BLaER1 (cell line): ENCODE measurements at regions not wholly inside any gene's neighbourhood (a gene's known extent, or its start where the extent isn't known, plus 50 kb on each side); places are given as distances from the start of the nearest gene placed in this dataset.
"Not testable (repeated sequence)": the region's sequence is repeated elsewhere in the genome, so short reads cannot be mapped to it uniquely, and the experiment has no call there.

ENCODE experiments used
- H3K27ac ChIP-seq: shearing (Covaris generic); formaldehyde crosslinking; 2 replicates; pipeline ENCODE4 v1.8.1; 2022
- H3K27me3 ChIP-seq: shearing (Covaris generic); formaldehyde crosslinking; 2 replicates; pipeline ENCODE4 v1.8.1; 2022
- H3K36me3 ChIP-seq: shearing (Covaris generic); formaldehyde crosslinking; 2 replicates; pipeline ENCODE4 v1.8.1; 2022
- H3K4me1 ChIP-seq: shearing (Covaris generic); formaldehyde crosslinking; 2 replicates; pipeline ENCODE4 v1.8.1; 2022
- H3K4me2 ChIP-seq: shearing (Covaris generic); formaldehyde crosslinking; 2 replicates; pipeline ENCODE4 v1.8.1; 2022
- H3K4me3 ChIP-seq: shearing (Covaris generic); formaldehyde crosslinking; 2 replicates; pipeline ENCODE4 v1.8.1; 2022
- H3K9ac ChIP-seq: shearing (Covaris generic); formaldehyde crosslinking; 2 replicates; pipeline ENCODE4 v1.8.1; 2022
- H3K9me3 ChIP-seq: shearing (Covaris generic); formaldehyde crosslinking; 2 replicates; pipeline ENCODE4 v1.8.1; 2022
- H4K20me1 ChIP-seq: shearing (Covaris generic); formaldehyde crosslinking; 2 replicates; pipeline ENCODE4 v1.8.1; 2022

DNA sequence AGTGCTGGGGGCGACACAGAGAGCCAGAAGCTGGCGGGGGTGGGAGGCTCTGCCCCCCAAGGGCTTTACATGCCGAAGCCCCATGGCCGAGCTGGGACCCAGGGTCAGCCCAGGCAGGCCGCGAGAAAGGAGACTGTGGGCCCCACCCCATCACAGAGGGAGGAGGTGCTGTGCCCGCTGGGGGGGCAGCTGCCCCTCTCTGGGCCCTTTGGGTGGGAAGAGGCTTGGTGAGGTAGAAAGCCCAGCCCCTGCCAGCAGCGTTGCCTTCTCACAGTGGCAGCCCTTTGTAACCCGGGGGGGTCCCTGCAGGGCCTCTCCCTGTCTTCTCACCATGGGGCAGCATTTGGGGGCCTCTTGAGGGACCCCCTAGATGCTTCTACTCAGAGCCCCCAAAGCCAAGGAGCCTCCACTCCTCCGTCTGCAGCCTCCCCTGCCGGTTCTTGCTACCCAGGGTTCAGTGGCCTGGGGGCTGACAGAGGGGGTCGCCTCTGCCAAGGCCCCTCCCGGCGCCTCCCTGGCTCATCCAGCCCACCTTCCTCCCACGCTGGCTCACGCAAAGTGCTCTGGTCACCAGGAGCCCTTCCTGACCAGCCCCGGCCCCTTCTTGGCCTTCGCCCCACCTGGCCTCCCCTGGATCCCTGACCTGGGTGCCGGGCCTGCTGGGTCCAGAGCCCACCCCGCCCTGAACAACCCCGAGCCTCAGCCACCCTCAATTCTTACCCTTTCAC, 2967.9 kb downstream of the RPIA start:
- H3K27ac ChIP-seq, H3K9me3 ChIP-seq, H3K4me3 ChIP-seq, H3K27me3 ChIP-seq, H3K9ac ChIP-seq, H3K36me3 ChIP-seq, H3K4me2 ChIP-seq, H3K4me1 ChIP-seq, H4K20me1 ChIP-seq: not testable (repeated sequence)

DNA sequence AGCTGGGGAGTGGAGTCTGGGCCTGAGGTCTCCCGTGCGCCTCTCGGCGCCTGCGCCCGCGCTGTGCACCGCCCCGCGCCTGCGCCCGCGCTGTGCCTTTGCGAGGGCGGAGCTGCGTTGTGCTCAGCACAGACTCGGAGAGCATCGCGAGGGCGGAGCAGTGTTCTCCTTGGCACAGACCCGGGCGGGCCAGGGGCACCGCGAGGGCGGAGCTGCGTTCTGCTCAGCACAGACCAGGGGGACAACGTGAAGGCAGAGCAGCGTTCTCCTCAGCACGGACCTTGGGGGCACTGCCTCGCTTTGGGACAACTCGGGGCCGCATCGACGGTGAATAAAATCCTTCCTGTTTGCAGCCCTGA, 2968.4 kb downstream of the RPIA start:
- not testable (repeated sequence) for H3K27ac ChIP-seq, H3K36me3 ChIP-seq, H3K9me3 ChIP-seq, H3K4me3 ChIP-seq, H3K4me2 ChIP-seq, H3K27me3 ChIP-seq, H3K9ac ChIP-seq, H4K20me1 ChIP-seq, H3K4me1 ChIP-seq

DNA sequence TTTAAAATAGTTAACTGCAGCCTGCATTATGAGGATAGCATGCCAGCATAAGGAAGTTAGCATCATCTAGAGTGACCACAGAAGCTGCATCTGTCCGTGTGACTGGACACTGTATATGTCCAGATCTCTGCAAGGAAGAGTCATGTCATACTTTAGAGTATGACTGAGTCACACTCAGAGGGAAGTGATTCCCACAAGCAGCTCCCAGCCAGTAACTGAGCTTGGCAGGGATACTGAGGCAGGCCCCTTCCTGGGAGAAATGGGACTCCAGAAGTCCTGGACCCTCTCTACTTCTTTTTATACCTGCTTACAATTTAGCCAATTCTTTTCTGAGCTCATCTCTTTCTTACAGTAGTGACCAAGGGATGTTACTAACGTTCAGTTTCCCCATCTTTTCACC, 2975.9 kb downstream of the RPIA start:
- not testable (repeated sequence) for H3K36me3 ChIP-seq, H3K4me2 ChIP-seq, H3K9me3 ChIP-seq, H3K27ac ChIP-seq, H3K4me1 ChIP-seq, H4K20me1 ChIP-seq, H3K4me3 ChIP-seq, H3K9ac ChIP-seq, H3K27me3 ChIP-seq

DNA sequence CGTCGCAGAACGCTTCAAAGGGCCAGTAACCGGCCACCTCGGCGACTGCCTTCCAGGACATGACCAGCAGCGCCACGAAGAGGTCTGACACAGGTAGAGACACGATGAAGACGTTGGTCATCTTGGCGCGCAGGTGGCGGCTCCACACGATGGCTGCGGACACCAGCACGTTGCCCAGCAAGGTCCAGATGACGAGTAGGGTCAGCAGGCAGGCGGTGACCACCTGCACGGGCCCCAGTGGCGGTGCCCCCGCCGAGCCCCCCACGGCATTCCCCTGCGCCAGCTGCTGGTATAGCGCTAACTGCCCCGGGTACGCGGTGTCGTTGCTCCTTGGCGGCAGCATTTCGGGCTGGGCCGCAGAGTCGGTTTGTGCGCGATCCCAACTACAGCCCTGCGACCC, 2994.1 kb downstream of the RPIA start:
- not testable (repeated sequence) for H3K4me3 ChIP-seq, H3K9ac ChIP-seq, H4K20me1 ChIP-seq, H3K9me3 ChIP-seq, H3K36me3 ChIP-seq, H3K4me1 ChIP-seq, H3K27me3 ChIP-seq, H3K4me2 ChIP-seq, H3K27ac ChIP-seq

DNA sequence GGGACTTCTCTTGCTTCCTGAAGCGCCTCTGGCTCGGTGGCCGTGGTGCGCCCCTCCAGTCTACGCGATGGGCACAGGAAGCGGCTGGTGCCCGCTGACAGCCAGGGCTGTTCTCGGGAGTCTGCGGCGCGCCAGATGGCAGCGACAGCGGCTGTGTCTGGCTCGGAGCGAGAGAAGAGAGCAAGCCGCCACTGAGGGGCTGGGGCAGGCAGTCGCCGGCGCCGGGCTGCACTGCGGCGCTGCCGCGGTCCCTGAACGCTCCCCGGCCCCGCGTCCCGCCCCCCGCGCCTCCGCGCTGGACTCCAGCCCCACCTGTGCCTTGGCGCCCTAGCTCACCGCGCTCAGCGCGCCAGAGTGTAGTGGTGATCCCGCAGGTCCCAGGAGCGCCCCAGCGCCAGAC, 2994.6 kb downstream of the RPIA start:
- not testable (repeated sequence) for H3K4me1 ChIP-seq, H3K27me3 ChIP-seq, H3K4me3 ChIP-seq, H3K9ac ChIP-seq, H3K27ac ChIP-seq, H3K36me3 ChIP-seq, H4K20me1 ChIP-seq, H3K9me3 ChIP-seq, H3K4me2 ChIP-seq
